ENCODE measurements at regions not wholly inside any gene's neighbourhood (a gene's known extent, or its start where the extent isn't known, plus 50 kb on each side); places are given as distances from the start of the nearest gene placed in this dataset.

DNA sequence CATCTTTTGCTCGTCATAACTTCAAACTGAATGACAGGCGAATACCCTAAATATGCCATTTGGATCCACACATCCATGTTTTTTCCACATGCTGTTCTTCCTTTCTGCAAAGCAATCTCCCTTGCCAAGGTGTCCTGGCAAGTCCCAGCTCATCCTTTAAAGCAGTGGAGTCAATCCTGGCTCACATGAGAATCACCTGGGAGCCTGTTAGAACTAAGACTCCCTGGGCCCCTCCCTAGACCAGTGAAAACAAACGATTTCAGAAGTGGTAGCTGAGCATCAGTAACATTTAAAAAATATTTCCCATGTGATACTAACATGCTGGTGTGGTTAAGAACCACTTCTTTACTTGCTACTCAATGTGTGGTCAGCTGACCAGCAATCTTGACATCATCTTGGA lies 50.6 kb upstream of the PARD3B start:
- DNase-seq (ENCODE audit: low read depth in 4 of 4, low spot score in 2 of 4) = no peak

DNA sequence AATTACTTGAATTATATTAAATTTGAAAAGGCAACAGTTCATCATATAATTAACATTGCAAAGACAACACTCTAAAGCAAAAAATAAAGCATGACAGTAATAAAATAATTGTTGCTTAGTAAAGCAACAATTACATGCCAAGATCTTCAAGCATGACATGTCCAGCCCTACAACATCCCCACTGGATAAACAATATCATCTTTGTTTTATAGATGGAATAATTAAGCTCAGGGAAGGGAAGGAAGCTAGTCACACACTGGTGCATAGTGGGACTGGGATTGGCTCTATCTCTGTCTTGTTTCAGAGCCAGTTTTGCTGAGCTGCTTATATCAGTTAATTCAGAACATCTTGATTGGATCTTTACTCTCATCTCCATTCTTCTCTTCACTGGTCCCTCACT lies 49.9 kb upstream of the PARD3B start:
- DNase-seq (ENCODE audit: low read depth in 4 of 4, low spot score in 2 of 4) = no peak

Data from left renal cortex interstitium (tissue), 4 donors.